Glutamatergic neuron (in vitro differentiated cells): ENCODE measurements at regions not wholly inside any gene's neighbourhood (a gene's known extent, or its start where the extent isn't known, plus 50 kb on each side); places are given as distances from the start of the nearest gene placed in this dataset.
A peak's percentile ranks its signal among the peaks of the same experiment; 100 is the strongest.

ENCODE experiments used
- DNase-seq: peaks from one replicate; pipeline ENCODE4 v3.0.0; 2022
- H3K27ac Mint-ChIP-seq: one replicate; pipeline ENCODE4 v1.8.0; 2020; ENCODE audit warnings: mild to moderate bottlenecking, mixed read lengths, inconsistent platforms; ENCODE audit not compliant: unreplicated experiment
- H3K27me3 Mint-ChIP-seq: one replicate; pipeline ENCODE4 v1.8.0; 2020; ENCODE audit warnings: mild to moderate bottlenecking, moderate library complexity, mixed read lengths, inconsistent platforms; ENCODE audit not compliant: unreplicated experiment
- H3K36me3 Mint-ChIP-seq: one replicate; pipeline ENCODE4 v1.8.0; 2020; ENCODE audit warnings: mild to moderate bottlenecking, mixed read lengths, inconsistent platforms; ENCODE audit not compliant: unreplicated experiment
- H3K4me1 Mint-ChIP-seq: one replicate; pipeline ENCODE4 v1.8.0; 2020; ENCODE audit warnings: mild to moderate bottlenecking, low read depth, mixed read lengths, inconsistent platforms; ENCODE audit not compliant: unreplicated experiment
- H3K4me3 Mint-ChIP-seq: one replicate; pipeline ENCODE4 v1.8.0; 2020; ENCODE audit warnings: mild to moderate bottlenecking, mixed read lengths, inconsistent platforms; ENCODE audit not compliant: unreplicated experiment
- H3K9me3 Mint-ChIP-seq: one replicate; pipeline ENCODE4 v1.8.0; 2020; ENCODE audit warnings: mild to moderate bottlenecking, moderate library complexity, mixed read lengths, inconsistent platforms; ENCODE audit not compliant: unreplicated experiment
- CTCF ChIP-seq: fragments of 200-600 bp; sonication (generic); IDR thresholded peaks from one replicate; pipeline ENCODE4 v1.5.0; 2021; ENCODE audit not compliant: partially characterized antibody, unreplicated experiment

DNA sequence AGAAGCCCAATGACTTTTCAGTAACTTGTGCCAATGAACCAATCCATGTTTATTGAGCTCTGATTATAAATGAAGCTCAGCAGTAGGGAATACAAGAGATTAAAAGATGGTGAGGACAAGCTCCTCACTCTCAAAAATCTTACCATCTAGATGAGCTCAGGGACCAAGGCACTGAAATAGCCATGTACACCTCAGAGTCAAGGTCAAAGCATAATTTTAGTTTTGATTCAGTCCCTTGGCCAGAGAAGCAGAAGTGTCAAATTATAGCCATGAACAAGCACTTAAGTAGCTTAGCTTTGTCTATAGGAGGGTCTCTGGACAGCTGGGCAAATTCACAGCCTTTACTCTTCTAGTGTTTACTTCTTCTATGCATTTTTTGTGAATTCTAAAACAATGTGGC, 131.0 kb upstream of the DTNBP1 start:
- no peak for TF ChIP-seq CTCF
- peaks cover 30% of the 10 kb centered on the region for H3K36me3 Mint-ChIP-seq
- peaks cover 4% of the 10 kb centered on the region for H3K9me3 Mint-ChIP-seq
- DNase-seq, result no peak
- H3K27ac Mint-ChIP-seq, result no peak overlapping the region
- H3K4me3 Mint-ChIP-seq, result no peak overlapping the region
- peaks cover 8% of the 10 kb centered on the region for H3K4me1 Mint-ChIP-seq
- peaks cover 2% of the 10 kb centered on the region for H3K27me3 Mint-ChIP-seq

GRCh38 chr6:15793288-15793687, 130.5 kb upstream of the DTNBP1 start:
- Mint-ChIP-seq H3K27me3 (peaks cover 2% of the 10 kb centered on the region), H3K27ac (no peak overlapping the region), H3K4me3 (no peak overlapping the region), H3K9me3 (peaks cover 4% of the 10 kb centered on the region), H3K36me3 (peaks cover 28% of the 10 kb centered on the region), H3K4me1 (peaks cover 8% of the 10 kb centered on the region)
- no peak for TF ChIP-seq CTCF
- no peak for DNase-seq

GRCh38 chr6:15792842-15793241, 130.0 kb upstream of the DTNBP1 start:
- Mint-ChIP-seq H3K36me3 (peaks cover 25% of the 10 kb centered on the region), H3K9me3 (peaks cover 4% of the 10 kb centered on the region), H3K27me3 (peaks cover 2% of the 10 kb centered on the region), H3K4me1 (peaks cover 8% of the 10 kb centered on the region), H3K4me3 (no peak overlapping the region), H3K27ac (no peak overlapping the region)
- DNase-seq, result no peak
- no peak for TF ChIP-seq CTCF

GRCh38 chr6:15791448-15792181, 128.8 kb upstream of the DTNBP1 start:
- Mint-ChIP-seq H3K4me3 (no peak overlapping the region), H3K36me3 (peaks cover 17% of the 10 kb centered on the region), H3K27ac (peak overlapping the region; percentile 68), H3K9me3 (peaks cover 4% of the 10 kb centered on the region), H3K27me3 (peaks cover 2% of the 10 kb centered on the region), H3K4me1 (peaks cover 8% of the 10 kb centered on the region)
- no peak for TF ChIP-seq CTCF
- peak; percentile 22 for DNase-seq

DNA sequence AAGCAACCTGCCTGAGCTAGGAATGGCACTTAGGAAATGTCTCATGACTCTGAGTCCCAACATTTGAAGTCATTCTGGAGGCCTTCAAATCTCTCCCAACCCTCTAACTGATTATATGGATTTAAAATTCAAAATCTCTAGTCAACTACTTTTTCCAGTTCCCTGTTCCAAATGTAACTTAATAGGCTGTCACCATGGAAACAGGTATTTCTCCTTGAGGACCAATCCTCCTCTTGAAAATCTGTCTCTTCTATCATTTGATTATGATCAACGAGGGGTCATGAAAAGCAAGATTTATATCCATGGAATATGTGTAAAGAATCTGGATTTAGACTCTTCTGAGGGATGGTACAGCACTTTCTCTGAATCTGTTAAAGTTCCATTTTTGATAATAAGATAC, 127.3 kb upstream of the DTNBP1 start:
- Mint-ChIP-seq H3K27ac (no peak overlapping the region), H3K27me3 (peaks cover 3% of the 10 kb centered on the region), H3K9me3 (peaks cover 4% of the 10 kb centered on the region), H3K36me3 (peaks cover 8% of the 10 kb centered on the region), H3K4me3 (no peak overlapping the region), H3K4me1 (peaks cover 8% of the 10 kb centered on the region)
- no peak for DNase-seq
- no peak for TF ChIP-seq CTCF
